HuH-7 (cell line): ENCODE measurements at regions not wholly inside any gene's neighbourhood (a gene's known extent, or its start where the extent isn't known, plus 50 kb on each side); places are given as distances from the start of the nearest gene placed in this dataset.

Source experiments
- DNase-seq: peaks from one replicate; pipeline ENCODE4 v3.0.0; 2011; ENCODE audit warnings: low spot score

DNA sequence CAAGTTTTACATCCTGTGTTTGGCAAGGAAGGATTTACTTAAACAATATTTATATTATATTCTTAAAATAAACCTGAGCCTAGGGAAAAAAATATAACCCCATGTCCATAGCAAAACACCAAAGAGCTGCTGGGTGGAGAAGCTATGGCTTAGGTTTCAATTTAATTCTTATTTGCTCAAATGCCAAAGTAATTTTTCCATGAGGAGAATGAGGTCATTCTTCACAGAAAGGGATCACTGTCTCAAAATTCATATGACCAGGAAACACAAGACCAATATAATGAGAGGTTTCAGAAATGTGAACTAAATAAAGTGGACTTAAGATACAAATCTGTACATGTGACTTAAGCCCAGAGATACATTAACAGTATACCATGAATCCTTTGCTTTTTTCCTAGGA, 195.0 kb downstream of the PHLDA1 start:
- DNase-seq, result no peak

DNA sequence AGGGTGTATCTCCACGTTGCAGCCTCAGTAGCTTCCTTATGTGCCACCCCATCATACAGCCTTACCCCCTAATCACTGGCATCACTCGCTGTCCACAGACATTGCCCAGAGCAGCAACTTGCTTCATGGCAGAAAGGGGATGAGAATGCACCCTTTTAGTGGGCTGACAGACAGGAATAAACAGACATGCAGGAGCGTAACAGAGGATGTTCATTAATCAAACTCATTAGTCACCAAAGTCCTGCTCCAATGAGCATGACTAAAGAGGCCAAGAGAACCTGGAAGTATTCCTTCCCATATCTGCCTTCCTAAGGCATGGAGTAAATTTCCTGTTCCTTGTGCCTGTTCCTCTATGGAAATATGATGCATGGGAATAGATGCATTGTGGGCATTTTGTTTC, 197.0 kb downstream of the PHLDA1 start:
- DNase-seq, result no peak

DNA sequence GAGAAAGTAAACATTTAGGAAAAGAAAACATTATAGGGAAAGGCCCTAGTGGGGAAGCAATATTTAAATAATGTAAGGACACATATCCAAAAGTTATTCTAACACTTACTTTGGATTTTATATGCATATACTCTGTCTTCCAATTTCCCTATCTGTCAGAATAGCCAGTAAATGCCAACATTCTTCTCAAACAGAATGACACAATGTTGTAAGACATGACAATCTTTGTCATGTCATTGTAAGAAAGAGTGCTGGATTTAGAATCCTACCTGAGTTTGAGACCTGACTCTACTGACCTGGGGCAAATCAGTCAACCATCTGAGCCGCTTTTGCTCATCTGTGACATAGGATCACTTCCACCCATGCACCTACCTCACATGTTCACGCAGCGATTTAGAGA, 198.3 kb downstream of the PHLDA1 start:
- DNase-seq, result no peak

DNA sequence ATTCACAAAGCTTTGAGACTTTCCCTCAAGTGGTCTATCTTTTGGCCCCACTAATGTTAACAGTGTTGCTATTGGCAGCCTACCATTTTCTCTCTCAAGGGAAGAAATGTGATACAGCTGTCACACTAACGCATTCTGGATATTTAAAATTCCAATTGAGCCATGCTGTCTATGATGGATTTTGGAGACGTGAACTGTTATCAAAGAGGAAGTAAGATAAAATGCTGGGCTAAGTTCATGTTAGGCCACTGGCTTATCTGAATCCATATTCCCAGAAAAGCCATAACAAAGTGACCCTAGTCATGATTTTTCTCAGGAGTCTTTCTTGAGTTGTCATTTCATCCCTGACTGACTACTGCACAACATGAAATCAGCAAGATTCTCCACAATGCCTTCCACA, 200.2 kb downstream of the PHLDA1 start:
- no peak for DNase-seq

DNA sequence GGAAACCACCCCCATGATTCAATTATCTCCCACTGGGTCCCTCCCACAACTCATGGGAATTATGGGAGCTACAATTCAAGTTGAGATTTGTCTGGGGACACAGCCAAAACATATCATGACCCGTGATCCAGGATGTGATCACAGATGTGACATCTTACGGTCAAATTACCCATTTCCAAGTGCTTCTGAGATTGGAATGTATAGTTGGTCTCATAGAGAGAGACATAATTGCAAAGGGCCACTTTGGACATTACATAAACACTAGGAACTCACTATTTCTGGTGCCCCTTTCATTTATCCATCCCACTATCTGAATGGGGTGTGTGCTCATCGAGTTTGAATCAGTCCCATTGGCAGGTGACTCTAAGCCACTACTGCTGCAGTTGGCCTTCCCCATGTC, 204.5 kb downstream of the PHLDA1 start:
- DNase-seq, result no peak

DNA sequence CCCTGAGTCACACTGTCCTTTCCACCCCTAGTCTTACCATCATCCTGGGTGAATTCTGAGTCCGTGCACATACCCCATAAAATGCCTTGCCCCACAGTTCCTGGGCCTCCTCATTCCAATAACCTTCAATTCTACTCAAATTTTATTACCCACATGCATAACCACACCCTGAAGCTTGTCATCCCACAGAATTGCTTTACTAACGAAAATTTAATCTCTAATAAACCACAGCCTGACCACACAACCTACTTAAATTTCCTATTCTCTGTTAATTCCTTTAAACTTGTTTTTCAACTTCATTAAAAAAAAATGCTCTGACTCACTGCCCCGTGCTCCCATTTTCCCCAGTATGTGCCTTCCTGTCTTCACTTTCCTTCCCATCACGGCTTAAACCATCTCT, 205.9 kb downstream of the PHLDA1 start:
- DNase-seq, result no peak

DNA sequence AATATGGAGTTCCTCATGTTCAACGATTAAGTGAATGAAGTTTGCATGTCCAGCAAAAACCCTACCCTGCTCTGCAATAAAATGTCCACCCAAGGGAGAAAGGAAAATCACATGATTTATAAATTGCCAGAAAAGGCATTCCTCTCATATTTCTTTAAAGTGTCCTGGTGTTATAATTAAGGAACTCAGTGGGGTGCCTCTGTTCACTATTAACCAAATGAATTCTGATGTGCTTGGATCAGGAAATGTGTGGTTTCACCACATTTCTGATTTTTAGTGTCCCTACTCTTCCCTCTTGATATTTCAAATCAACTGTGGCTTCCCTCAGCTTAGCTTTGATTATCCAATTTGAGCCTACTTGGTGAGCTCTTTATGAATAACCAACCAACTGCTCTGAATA, 208.1 kb downstream of the PHLDA1 start:
- DNase-seq, result no peak

DNA sequence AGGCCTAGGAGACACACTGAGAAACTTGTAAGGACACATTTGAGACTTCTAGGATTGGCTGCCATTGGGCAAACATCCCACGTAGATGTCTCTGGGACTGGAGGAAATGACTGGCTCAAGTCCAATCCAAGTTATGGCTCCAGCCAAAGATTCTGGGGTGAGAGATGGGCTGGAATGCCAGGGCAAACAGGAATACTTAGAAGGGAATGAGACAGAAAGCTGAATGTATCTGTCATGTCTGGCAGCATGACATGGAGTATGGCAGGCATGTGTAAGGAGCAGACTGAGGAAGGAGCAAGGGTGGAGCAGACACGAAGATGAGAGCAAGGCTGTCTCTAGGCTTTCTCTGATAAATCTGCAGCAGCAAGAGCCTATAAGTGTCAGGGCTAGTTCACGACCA, 209.2 kb downstream of the PHLDA1 start:
- no peak for DNase-seq

DNA sequence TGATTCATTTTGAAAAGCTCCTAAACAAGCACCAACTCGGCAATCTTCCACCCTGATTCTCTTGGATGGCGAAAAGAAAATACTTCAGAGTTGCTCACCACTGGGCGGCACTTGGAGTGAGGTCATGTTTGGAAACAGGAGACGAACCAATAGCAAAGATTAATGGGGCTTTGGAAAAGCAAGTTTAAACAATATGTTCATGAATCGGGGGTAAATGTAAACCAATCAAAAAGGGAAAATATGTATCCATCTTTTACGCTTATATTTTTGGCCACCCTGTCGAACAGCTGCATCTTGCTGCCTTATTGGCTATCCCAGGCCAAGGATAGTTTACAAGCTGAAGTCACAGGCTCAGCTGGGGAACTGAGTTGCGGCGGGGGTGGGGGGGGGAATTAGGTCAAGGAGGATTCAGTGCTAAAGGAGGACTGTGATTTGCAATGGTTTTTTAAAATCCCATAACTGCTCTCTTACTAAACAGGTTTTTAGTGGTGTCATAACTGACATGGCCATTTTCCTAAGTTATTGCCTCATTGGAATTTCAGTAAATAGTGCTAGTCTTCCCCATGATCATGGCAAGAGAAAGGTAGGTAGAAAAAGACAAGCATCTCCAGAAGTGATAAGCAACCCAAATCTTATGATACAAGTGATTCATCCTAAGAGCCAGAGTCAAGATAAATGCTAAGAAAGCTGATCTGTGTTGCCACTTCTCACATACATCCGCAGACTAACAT, 210.6 kb downstream of the PHLDA1 start:
- no peak for DNase-seq

DNA sequence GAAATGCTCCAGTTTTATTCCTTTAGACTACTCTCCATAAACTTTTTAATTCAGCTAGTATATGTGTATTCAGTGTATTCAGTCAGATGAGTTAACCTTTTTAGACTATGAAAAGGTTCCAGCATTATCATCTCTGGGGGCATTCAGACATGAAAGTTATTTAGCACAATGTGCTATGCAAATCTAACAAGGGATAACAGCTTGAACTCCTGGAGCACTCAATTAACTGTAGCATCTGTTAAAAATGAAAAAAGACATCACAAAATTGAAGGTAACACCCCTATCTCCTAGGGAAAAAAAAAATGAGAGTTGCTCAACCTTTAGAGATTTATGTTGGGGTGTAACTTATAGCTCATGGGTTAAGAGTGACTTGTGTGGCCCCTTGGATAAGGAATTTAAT, 211.5 kb downstream of the PHLDA1 start:
- DNase-seq, result no peak

DNA sequence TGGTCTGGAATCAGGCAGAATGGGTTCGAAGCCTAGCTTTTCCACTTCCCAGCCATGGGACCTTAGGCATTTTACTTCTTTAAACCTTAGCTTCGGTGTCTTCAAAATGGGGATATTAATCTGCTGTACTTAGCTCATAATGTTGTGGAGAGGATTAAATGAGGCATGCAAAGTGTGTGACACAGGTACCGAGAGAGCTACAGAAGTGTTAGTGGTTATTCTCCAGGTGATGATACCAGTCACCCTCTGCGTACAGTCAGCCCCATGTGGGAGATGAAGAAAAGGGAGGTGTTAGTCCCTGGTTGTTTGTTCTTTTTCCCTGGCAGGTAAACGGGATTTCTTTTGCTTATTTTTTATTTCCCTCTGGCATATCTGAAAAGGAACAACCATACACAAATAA, 212.1 kb downstream of the PHLDA1 start:
- no peak for DNase-seq

DNA sequence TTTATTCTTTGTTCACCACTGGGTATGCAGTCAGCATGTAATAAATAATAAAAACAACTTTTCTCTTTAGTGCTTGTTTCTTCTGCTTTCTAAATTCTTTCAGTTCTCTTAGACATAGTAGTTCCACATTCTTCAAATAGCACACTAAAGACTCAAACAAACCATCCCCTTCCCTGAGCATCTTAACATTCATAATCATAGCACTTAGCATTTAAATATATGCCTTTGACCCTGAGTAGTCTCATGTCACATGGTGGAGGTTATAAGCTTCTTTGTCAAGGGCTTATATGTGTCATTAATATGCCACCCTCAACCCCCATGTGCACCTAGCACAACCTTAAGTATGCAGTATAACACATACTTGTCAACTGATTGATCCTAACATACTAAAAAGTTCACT, 212.7 kb downstream of the PHLDA1 start:
- DNase-seq, result no peak

DNA sequence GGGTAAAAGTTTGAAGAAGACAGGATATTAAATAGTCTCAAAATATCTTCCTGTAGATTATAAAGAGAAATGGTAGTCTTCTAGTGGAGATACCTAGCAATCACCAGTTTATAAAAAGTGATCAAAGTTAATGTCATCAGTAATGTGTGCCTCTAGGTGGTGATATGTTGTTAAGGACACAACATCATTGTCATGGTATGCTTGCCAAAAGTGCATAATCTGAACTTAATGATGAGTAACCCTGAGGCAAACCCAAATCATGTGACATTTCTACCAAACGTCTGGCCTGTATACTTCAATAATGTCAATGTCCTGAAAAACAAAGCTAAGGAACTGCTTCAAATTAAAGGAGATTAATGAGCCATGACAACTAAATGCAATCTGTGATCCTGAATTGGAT, 214.7 kb downstream of the PHLDA1 start:
- no peak for DNase-seq

DNA sequence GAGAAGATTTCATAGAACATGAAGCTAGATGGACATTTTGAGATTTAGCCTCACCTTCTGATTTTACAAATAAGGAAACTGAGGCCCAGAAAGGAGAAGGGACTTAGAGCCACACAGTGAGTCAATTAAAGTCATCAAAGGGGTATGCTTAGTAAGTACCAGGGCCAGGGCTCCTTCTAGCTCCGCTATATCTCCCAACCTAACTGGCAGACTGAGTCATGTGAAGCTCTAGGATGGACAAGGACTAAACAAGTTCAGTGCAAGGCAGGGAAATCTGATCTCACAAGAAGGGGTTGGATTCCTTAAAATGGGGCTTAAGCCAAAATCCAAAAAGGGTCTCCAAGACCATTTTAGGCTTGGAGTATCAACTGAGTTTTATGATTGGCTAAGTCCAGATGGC, 215.8 kb downstream of the PHLDA1 start:
- no peak for DNase-seq

DNA sequence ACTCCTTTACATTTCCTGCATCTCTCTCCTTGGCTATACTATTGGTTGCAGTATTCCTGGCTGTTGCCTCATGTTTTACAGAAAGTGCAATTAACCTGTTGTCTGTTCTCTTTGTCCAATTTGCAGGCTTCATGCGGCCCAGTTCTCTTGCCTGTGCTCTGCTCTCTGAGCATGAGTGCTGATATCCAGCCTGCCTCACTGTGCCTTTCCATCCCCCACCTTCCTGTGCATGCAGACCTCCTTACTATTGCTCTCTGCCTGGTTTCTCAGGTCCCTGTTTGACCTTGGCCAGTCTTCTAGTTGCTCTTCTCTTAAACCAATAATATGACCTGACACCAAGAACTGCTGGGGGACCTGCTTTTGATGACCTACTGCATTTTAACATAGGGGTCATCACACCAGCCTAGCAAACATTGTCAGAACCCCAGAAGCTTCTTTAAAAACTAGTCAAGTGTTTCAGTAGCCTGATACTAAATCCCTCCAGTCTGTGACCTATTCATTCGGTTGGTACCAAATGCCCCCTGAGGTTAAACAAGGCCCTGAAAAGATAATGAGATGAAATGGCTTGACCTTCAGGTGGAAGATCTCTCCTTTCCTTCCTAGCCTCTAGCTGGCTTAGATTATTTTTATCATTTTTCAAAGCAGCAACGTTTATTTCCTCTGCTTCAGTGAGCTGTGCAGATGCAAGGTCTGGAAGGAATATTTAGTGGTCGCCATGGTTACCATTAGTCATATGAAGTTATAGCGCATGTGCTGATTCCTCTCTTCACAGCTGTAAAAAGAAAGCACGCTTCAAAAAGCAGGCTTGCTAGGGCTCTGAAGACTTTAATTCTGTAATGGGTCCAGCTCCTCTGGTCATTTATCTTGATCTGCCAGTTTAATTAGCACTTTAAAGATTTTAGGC, 216.5 kb downstream of the PHLDA1 start:
- DNase-seq, result no peak

DNA sequence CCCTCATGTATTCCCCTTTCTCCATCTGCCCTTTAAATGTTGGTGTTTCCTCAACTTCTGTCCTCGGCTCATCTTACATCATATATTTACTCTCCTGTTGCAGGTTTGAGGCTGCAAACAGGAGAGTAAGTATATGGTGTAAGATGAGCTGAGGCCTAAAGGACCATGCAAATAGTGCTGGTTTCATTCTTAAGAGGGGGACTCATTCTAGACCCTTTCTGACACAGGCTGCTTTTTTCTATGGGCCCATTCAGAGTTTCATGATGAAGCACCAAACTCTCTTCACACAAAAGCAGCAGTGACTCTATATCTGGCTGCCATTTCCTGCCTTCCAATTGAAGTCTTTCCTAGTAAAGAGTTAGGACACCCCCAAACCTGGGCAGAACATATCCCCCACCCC, 218.5 kb downstream of the PHLDA1 start:
- DNase-seq, result no peak

DNA sequence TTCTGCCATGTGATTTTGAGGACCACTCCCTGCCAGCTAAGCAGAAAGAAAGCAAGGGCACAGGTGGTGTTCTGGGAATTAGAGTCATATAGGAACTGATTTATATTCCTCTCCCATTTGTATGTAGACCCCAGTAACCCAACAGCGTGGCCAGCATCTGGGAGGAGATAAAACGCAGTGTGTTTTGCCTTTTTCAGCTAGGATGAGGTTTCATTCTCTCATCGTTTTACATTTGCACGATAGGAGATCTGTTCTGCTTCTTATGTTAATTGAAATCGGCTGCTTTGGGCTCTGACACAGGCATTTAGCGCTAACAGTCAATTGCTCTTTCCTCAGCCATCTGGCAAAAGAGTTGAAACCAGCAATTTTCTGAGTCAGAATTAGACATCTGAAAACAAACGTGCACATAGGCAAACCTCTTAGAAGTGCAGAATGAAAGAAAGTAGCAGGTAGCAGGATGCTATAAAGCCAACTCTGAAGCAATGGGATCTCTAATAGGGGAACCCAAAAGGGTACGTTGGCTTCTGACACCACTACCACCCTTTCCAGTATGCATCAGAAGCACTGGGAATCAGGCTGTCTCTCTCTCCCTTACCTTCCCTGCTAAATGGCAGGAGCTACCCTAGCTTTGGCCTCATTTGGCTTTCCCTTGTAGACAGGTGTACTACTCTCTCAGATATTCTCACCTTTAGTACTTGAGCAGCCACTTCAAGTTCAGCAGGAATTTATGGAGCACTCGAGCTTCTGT, 219.1 kb downstream of the PHLDA1 start:
- DNase-seq, result no peak

DNA sequence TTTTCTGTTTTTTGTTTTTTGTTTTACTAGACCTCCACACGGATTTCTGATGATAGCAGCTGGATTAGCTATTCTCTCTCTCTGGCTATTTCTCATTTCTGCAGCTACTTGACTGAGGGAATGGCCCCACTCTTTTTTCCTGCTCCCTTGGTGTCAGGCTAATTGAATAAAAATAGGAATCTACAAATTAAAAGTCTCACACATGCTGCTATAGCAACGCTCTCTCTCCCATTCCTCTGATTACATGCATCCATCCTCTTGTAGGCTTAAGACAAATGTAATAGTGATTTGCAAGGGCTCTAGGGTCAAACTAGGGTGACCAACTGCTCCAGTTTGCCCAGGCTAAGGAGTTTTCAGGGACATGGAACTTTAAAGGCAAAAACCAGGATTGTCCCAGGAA, 221.8 kb downstream of the PHLDA1 start:
- no peak for DNase-seq

DNA sequence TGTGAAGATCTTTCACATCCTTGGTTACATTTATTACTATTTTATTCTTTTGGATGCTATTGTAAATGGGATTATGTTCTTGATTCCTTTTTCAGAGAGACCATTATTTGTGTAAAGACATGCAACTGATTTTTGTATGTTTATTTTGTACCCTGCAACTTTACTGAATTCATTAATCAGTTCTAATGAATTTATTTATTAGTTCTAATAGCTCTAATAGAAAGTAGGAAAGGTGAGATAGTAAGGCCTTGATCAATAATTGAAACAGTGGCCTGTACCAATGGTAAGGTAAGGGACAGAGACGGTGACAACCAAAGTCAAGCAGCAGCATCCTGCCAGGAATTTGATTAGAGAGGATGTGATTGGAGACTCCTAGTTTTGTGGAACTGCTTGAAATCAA, 224.1 kb downstream of the PHLDA1 start:
- no peak for DNase-seq

DNA sequence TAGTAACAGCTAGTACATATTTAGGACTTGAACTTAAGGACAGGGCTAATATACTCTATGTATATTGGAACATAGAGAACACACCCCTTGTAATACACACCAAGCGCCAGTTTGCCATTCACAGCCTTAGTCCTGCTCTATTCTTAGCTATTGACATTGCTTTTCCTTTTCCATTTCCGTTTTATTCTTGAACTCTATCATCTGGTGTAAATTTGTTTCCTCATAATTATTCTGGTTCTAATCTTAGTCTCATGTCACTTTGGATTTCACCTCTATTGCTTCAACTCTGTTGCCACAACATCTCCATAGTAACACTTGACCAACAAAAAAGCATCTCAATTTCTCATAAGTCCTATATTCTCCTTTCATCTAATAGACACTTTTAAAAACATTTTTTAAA, 225.7 kb downstream of the PHLDA1 start:
- DNase-seq, result no peak

DNA sequence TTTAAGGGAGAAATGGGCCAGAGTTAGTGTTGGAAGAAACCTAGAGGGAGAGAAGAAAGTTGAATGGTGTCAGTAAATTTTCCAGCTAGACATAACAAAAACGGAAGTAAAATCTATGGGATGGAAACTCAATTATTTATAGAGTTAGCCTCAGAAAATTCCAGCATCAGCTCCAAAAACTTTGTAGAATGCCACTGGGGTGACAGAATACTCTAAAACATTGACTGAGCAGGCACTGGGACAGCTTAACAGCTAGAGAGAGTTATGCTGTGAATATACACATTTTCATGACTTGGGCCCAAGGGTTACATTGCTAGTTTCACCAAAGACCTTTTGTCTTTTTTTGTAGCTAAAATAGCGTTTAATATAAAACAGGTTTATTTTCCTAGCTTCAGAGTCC, 226.3 kb downstream of the PHLDA1 start:
- no peak for DNase-seq

DNA sequence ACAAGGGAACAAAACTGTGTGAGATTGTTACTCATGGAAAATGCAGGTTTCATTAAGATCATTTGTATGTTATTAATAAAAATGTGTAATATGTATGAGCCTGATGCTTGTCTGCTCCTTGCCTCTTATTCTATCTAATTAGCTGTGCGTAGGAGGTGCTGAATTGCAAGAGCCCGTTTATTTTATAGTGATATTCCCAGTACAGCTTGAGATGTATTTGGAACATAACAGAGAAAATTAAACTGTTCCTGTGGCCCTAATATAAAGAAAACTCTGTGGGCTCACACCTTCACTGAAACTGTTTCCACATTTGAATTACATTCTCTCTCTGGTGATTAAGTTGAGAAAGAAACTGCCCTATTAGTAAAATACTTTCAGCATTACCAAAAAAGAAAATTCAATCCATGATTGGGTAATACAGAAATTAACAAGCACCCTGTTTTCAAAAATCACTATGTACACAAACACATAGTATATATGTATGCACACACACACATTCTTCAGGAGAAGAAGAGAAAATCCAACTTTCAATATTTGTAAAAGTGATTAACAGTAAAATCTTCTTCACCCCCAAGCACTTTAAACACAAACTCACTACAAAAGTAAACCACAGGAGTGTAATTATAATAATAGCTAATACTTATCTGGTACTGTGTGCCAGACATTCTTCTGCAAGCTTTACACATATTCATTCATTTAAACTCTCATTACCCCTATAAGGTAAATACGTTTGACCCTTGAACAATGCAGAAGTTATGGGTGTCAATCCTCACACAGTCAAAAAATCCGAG, 233.2 kb downstream of the PHLDA1 start:
- DNase-seq, result no peak
